SH-SY5Y (cell line): ENCODE measurements at regions not wholly inside any gene's neighbourhood (a gene's known extent, or its start where the extent isn't known, plus 50 kb on each side); places are given as distances from the start of the nearest gene placed in this dataset.

Source experiments
- GATA2 ChIP-seq: IDR thresholded peaks from 2 replicates; pipeline ENCODE4 v1.6.1; 2011; ENCODE audit warnings: mild to moderate bottlenecking, low read depth, low read length
- GATA3 ChIP-seq: IDR thresholded peaks from 2 replicates; pipeline ENCODE4 v1.6.1; 2011; ENCODE audit warnings: low read depth, mild to moderate bottlenecking, low read length, moderate library complexity

DNA sequence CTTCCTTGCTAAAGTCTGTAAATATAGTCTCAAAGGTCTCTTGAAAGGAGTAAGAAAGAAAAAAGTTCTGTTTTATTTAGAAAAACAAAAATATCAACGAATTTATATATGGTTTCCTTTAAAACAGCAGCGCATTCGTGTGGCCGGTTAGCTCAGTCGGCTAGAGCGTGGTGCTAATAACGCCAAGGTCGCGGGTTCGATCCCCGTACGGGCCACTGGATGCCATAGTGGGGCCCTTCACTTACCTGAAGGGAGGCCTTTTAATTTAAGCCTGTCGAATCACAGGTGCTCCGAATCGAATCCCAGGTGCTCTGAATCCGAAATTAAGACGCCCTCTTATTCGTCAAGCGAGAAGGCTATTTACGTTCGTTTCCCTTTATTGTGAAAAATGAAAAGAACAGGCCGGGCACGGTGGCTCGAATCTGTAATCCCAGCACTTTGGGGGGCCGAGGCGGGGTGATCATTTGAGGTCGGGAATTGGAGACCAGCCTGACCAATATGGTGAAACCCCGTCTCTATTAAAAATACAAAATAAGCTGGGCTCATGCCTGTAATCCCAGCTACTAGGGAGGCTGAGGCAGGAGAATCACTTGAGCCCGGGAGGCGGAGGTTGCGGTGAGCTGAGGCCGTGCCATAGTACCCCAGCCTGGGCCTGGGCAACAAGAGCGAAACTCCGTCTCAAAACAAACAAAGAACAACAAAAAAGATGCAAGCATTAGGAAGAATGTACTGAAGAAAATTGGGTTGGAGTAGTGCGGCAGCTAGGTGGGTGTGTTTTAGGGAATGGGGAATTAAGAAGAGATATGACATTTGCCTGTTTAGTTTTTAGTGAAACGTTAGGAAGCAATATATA is 195.8 kb upstream of the ZNF184 start:
- no peak for TF ChIP-seq GATA2
- TF ChIP-seq GATA3 = no peak

DNA sequence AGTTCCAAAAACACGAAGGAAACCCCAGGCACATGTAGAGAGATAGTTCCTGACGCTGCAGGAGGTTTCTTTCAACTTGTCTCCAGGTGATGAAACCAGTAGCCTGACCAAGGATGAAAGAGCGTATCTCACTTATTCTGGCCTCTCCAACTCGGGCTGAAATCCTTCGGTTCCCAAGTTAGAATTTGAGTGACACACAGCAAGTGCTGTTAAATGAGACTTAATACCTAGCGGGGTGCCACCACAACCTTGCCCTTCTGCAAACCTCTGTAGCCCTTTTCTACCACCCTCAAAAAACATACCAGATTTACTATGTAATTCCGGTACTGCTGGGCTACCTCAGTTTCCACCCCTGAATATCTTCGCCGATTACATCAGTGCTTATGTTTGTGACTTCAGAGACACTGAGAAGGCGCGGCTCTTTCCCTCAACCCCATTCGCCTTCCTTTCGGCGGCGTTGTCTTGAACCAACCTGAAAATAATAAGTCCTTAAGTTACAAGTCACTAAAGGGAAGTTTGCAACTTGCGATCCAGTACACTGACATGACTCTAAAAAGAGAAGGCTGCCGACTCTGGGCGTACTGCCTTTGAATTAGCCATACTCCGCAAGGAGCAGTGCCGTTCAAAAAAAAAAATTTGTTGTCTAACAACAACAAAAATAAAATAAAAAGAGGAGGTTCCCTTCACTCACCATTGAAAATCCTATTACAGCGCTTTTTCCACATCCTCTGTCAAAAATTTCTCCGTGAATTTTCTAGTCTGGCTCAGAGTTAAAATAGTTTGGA is 194.9 kb upstream of the ZNF184 start:
- TF ChIP-seq GATA3 = no peak

DNA sequence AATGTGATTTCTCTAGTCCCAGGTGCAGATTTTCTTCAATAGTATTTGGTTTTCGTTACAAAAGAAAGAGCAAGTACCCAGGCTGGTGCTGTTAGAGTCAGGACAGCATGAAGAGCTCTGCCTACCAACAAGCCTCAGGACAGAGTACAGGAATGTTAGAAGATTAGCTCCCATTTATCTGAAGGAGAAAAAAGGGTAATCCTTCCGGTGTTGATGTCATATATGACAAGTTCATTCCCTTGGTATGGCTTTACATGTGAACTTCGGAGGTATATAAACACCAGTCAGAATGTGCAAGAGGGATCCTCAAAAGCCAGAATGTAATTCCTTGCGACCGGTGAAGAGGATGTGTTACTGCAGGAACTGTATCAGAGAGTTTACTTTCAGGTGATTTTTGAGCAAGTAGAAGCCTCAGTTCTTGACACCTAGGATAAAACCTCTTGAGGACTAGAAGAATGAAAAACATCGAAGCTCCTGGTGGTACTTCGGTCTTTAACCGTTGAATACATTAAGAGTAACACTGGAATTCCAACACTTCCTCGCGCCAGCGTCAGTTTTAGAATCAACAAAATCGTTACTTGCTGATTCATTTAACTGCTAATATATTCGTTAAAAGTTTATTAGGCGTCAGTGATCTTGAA is 194.2 kb upstream of the ZNF184 start:
- TF ChIP-seq GATA2 (no peak), GATA3 (no peak)

DNA sequence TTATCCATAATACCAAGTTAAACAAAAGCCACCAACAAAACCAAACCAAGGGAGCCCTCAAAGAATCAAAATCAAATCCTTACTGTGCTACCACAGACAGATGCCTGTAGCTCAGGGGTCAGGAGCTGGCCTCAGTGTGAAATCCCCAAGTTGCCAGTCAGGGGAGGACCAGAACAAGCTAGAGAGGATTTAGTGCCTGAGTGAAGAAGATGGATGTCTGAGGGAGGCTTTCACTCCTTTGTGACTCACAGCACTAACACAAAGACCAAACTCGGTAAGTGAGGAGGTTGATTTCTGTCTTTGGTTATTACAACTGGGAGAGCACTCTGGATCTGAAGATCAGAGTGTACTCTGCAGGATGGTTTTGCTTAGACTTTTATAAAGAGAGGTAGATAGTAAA is 189.9 kb upstream of the ZNF184 start:
- TF ChIP-seq GATA3 = no peak
- no peak for TF ChIP-seq GATA2

DNA sequence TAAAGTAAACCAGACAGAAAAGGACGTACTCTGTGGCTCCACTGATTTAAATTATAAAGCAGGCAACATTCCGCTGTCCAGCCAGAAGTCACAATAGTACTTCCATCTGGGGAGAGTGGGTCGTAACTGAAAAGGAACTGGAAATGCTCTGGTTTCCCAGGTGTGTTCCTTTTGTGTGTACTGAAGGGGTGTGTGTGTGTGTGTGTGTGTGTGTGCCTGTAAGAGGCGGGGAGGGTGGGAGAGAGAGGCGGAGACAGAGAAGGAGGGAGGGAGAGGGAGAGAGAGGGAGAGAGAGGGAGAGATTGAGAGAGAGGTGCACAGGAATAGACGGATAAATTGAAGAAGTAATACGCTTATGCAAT is 178.4 kb upstream of the ZNF184 start:
- no peak for TF ChIP-seq GATA3
- no peak for TF ChIP-seq GATA2

DNA sequence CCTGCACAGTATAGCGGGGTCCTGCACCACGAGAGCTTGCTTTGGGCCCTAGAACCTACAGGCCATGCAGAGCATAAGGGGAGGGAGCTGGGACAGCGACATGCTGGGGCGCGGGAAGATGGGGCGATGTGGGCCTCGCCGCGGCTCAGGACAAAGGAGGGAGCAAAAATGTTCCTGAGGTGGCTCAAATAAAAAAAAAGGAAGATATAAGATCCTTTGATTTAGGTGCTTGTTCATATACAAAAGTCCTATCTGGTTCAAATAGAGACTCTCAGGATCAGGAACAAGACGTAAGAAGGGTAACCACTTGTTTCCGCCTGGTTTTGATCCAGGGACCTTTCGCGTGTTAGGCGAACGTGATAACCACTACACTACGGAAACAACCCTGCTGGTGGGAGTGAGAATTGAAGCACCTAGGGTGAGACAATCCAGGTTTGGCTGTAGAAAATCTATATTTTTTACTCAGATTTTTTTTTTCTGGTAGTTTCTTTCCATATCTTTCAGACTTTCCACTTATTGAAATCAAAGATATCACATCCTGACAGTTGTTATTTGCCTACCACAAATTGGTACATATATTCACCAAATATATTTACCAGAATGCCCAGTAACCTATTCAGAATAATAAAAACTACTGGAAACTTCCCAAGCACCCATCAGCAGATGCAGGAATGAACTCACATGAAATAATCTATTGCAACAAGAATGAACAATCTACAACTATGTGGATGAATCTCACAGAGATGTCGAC is 177.9 kb upstream of the ZNF184 start:
- TF ChIP-seq GATA2 (no peak), GATA3 (no peak)

DNA sequence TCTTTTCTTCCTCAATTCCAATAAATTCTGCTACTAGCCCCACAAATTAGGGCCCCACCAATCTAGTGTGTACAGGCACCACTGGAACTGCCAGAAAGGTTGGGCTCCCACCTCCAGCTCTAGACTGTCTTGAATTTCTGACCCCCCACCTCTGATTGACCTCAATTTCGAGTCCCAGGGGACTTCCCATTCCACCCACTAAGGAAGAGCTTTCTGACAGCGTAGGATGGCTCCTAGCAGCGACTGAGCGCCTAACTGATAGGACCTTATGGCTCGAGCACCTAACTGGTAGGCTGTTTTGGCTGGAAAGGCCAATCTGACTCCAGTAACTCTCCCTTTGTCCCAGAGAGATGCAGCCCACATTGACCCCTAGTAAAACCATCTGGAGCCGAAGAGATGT is 171.6 kb upstream of the ZNF184 start:
- TF ChIP-seq GATA3 = no peak
- no peak for TF ChIP-seq GATA2

DNA sequence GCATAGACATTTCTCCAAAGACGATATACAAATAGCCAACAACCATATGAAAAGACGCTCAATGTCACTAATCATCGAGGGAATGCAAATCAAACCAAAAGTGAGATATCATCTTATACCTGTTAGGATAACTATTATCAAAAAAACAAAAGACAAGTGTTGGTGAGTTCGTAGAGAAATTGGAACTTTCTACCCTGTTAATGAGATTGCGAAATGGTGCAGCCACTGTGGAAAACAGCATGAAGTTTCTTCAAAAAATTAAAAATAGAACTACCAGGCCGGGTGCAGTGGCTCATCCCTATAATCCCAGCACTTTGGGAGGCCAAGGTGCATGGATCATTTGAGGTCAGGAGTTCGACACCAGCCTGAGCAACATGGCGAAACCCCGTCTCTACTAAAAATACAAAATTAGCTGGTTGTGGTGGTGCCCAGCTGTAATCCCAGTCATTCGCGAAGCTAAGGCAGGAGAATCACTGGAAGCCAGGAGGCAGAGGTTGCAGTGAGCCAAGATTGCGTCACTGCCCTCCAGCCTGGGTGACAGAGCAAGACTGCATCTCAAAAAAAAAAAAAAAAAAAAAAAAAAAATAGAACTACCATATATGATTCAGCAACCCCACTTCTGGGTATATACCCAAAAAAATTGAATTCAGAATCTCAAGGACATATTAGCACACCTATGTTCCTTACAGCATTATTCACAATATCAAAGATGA is 170.0 kb upstream of the ZNF184 start:
- no peak for TF ChIP-seq GATA3
- no peak for TF ChIP-seq GATA2

DNA sequence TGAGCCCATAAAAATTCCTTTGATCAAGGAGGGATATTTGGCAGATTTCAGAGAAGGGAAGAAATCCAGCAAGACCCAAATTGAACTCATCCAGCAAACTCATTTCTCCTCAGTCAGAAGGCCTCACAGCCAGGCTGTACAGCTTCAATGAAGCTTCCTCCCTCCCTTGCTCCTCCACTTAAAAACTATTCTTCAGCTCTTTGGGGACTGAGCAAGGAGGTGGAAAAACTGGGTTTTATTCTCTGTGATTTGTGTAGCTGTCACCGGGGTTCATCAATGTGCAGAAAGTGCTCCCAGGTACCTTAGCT is 158.7 kb upstream of the ZNF184 start:
- TF ChIP-seq GATA3 = no peak

DNA sequence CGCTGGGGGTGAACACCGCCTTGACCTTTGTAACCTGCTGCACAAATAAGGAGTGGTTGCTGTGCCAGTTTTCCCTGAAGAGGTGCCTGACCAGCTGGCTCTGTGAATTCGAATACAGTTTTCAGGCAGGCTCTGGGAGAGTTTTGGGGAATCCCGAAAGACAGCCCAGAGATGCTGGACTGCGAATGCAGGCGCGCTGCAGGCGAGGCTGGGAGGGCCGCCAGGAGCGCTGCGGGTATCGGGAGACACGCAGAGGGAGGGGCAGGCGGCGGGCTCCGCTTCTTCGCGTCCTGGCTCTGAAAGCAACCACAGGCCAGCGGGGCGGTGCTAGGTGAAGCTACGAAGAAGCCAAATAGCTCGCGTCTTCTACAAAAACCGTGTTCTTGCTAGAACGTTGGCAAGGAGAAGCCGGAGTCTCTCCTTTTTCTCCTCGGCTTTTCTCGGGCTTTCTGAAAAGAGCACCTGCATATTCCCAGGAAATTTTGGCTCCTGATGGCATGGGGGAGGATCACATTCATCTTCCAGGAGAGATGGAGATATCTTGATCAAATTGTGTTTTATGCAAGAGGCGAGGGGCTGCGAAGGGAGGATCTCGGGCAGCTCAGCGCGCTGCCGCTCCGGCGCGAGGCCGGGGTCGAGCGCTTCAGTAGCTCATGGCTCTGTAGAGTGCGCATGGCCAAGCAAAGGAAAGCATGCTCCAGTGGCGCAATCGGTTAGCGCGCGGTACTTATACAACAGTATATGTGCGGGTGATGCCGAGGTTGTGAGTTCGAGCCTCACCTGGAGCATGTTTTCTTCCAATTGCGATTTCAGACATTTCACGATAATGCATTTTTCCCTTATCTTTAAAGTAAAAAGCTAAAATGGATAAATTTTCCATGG is 158.1 kb upstream of the ZNF184 start:
- TF ChIP-seq GATA2 (no peak), GATA3 (no peak)

DNA sequence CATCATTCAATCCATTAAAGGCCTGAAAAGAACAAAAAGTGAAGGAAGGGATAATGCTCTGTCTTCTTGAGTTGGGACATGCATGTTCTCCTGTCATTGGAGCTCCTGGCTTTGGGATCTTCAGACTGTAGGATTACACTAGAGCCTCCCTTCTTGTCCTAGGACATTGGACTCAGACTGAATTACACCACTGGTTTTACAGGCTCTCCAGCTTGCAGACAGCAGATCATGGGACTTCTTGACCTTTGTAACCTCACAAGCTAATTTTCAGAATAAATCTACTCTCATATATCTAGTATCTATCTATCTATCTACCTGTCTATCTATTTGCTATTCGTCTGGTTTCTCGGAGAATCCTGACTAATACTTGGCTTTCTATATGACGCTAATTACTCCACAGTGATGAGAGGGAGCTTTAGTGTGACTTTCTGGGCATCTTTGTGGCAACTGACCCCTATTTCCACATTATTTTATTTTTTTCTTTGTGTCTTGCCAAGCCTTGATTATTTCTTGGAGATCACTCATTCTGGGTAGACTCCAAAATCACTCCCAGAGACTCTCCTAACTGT is 151.9 kb upstream of the ZNF184 start:
- no peak for TF ChIP-seq GATA2
- no peak for TF ChIP-seq GATA3

DNA sequence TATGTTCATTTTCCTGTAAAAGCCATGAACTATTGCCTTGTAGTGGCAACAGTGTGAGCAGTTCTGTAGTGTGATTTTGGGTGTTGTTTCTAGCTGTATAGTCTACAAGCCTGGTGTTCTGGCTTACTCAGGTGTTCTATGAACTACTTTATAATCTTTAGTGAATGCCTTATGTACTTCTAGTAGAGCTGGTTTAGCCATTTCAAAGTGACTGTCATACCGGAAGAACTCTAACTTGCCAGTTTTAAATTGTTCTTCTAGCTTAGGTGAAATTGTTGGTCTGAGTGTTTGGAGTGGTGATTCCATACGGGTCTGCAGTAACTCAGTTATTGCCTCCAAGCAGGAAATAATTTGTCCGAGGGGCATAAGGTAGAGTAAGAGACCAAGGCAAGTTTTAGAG is 150.2 kb upstream of the ZNF184 start:
- TF ChIP-seq GATA3 (no peak), GATA2 (no peak)
